WTC11 (cell line): ENCODE measurements at regions not wholly inside any gene's neighbourhood (a gene's known extent, or its start where the extent isn't known, plus 50 kb on each side); places are given as distances from the start of the nearest gene placed in this dataset.

Source experiments
- ATAC-seq: fragments of 200-7000 bp; cut with Tn5 transposase; 2 replicates; pipeline ENCODE4 v1.10.0; 2021; ENCODE audit warnings: mild to moderate bottlenecking, moderate library complexity
- CTCF ChIA-PET: fragments of 300-600 bp; sonication (Branson Sonifier 250); formaldehyde crosslinking; loops from one replicate; lab custom pipeline; 2021; ENCODE audit warnings: antibody characterized with exemption; lab: Charles Lee
- POLR2A ChIA-PET: fragments of 350-600 bp; sonication (Branson Sonifier 250); formaldehyde crosslinking; loops from one replicate; lab custom pipeline; 2021; ENCODE audit warnings: antibody characterized with exemption; lab: Charles Lee
- DNase-seq: peaks from one replicate; pipeline ENCODE4 v3.0.0; 2021; ENCODE audit warnings: low spot score
- H3K27ac Mint-ChIP-seq: 2 replicates; pipeline ENCODE4 v1.8.0; 2021; ENCODE audit warnings: mixed read lengths
- H3K27me3 Mint-ChIP-seq: 2 replicates; pipeline ENCODE4 v1.8.0; 2021; ENCODE audit warnings: low read depth, mild to moderate bottlenecking, moderate library complexity, mixed read lengths
- H3K36me3 Mint-ChIP-seq: 2 replicates; pipeline ENCODE4 v1.8.0; 2021; ENCODE audit warnings: mixed read lengths
- H3K4me1 Mint-ChIP-seq: 2 replicates; pipeline ENCODE4 v1.8.0; 2022; ENCODE audit warnings: mixed read lengths
- H3K4me3 Mint-ChIP-seq: 2 replicates; pipeline ENCODE4 v1.8.0; 2021; ENCODE audit warnings: mild to moderate bottlenecking, moderate library complexity, mixed read lengths
- H3K9me3 Mint-ChIP-seq: 2 replicates; pipeline ENCODE4 v1.8.0; 2021; ENCODE audit warnings: mixed read lengths
- CDX4 ChIP-seq: fragments of 250-450 bp; sonication (Bioruptor Pico); IDR thresholded peaks from 2 replicates; pipeline ENCODE4 v1.9.0; 2021; ENCODE audit warnings: moderate library complexity, mild to moderate bottlenecking, inconsistent platforms, borderline replicate concordance
- CREB1 ChIP-seq: sonication (generic); formaldehyde crosslinking; IDR thresholded peaks from 2 replicates; pipeline ENCODE4 v1.8.0; 2023; ENCODE audit warnings: mild to moderate bottlenecking, missing genetic modification reagents
- E2F4 ChIP-seq: sonication (generic); formaldehyde crosslinking; IDR thresholded peaks from 2 replicates; pipeline ENCODE4 v1.8.1; 2022; ENCODE audit warnings: low read depth, mild to moderate bottlenecking, moderate library complexity, missing genetic modification reagents, borderline replicate concordance
- E2F5 ChIP-seq: sonication (generic); formaldehyde crosslinking; IDR thresholded peaks from 2 replicates; pipeline ENCODE4 v1.8.1; 2022; ENCODE audit warnings: mild to moderate bottlenecking, moderate library complexity, missing genetic modification reagents
- EMX1 ChIP-seq: fragments of 250-450 bp; sonication (Bioruptor Pico); IDR thresholded peaks from 2 replicates; pipeline ENCODE4 v1.8.0; 2021; ENCODE audit warnings: mild to moderate bottlenecking
- JAZF1 ChIP-seq: fragments of 250-450 bp; sonication (Bioruptor Pico); IDR thresholded peaks from 2 replicates; pipeline ENCODE4 v1.9.0; 2021; ENCODE audit warnings: moderate library complexity, mild to moderate bottlenecking, inconsistent platforms
- NFYB ChIP-seq: sonication (generic); formaldehyde crosslinking; conservative IDR thresholded peaks from 2 replicates; pipeline ENCODE4 v1.8.0; 2022; ENCODE audit warnings: low read depth, missing genetic modification reagents
- NR3C1 ChIP-seq: sonication (generic); formaldehyde crosslinking; conservative IDR thresholded peaks from 2 replicates; pipeline ENCODE4 v1.8.1; 2023; ENCODE audit warnings: low read depth, mild to moderate bottlenecking, missing genetic modification reagents
- RORB ChIP-seq: fragments of 250-450 bp; sonication (Bioruptor Pico); IDR thresholded peaks from 2 replicates; pipeline ENCODE4 v1.9.0; 2021; ENCODE audit warnings: mild to moderate bottlenecking
- SMAD4 ChIP-seq: sonication (generic); formaldehyde crosslinking; IDR thresholded peaks from 2 replicates; pipeline ENCODE4 v1.8.0; 2022; ENCODE audit warnings: mild to moderate bottlenecking, missing genetic modification reagents
- ZNF671 ChIP-seq: fragments of 250-450 bp; sonication (Bioruptor Pico); IDR thresholded peaks from 2 replicates; pipeline ENCODE4 v1.8.0; 2021; ENCODE audit warnings: mild to moderate bottlenecking
- TF ChIP-seq, protein P1 (sequence below): fragments of 250-450 bp; sonication (Bioruptor Pico); IDR thresholded peaks from 2 replicates; pipeline ENCODE4 v1.9.0; 2021; ENCODE audit warnings: mild to moderate bottlenecking, borderline replicate concordance
- TF ChIP-seq, protein P2 (sequence below): fragments of 250-450 bp; sonication (Bioruptor Pico); conservative IDR thresholded peaks from 2 replicates; pipeline ENCODE4 v1.9.0; 2021; ENCODE audit warnings: mild to moderate bottlenecking
- TF ChIP-seq, protein P3 (sequence below): sonication (generic); formaldehyde crosslinking; IDR thresholded peaks from 2 replicates; pipeline ENCODE4 v1.8.1; 2023; ENCODE audit warnings: mild to moderate bottlenecking, missing genetic modification reagents
- TF ChIP-seq, protein P4 (sequence below): sonication (generic); formaldehyde crosslinking; IDR thresholded peaks from 2 replicates; pipeline ENCODE4 v1.8.1; 2023; ENCODE audit warnings: mild to moderate bottlenecking, missing genetic modification reagents, borderline replicate concordance
- TF ChIP-seq, protein P5 (sequence below): sonication (generic); formaldehyde crosslinking; IDR thresholded peaks from 2 replicates; pipeline ENCODE4 v1.8.1; 2022; ENCODE audit warnings: low read depth, missing genetic modification reagents, borderline replicate concordance

DNA sequence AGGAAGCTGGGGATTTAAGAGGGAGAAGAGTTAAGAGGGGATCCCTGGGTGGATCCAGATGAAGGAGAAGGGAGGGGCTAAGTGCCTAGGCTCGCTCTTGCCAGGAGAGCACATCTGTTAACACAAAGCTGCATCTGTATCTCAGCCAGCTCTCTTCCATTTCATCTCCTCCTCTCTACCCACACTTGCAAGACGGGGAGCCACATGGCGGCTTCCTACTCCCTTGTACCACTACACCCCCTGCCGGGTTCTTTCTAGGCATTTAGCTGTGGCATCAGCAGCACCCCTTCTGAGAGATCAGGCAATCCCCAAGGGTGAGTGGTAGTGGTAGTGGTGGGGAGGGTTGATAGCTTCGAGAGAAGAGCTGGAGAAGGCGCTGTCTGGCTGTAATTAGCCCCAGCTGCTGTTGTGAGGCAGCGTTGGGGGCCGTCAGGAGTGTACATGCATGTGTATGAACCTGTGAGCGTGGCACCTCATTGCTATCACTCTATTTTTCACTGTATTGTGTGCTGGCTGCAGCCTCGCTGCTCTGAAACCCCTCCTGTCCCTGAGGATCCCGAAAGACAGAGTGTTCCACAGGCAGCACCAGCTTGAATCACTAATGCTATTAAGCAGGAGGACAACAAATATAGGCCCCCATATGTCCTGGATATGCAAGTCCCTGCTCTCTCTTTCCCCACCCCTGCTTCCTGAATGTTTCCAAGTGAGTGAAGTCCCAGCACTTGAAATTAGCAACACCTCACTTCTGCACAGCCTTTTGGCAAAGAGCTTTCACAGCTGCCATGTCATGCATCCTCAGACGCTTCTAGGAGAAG, 73.7 kb downstream of the RTL9 start (continued):
- TF ChIP-seq, protein P1, sequence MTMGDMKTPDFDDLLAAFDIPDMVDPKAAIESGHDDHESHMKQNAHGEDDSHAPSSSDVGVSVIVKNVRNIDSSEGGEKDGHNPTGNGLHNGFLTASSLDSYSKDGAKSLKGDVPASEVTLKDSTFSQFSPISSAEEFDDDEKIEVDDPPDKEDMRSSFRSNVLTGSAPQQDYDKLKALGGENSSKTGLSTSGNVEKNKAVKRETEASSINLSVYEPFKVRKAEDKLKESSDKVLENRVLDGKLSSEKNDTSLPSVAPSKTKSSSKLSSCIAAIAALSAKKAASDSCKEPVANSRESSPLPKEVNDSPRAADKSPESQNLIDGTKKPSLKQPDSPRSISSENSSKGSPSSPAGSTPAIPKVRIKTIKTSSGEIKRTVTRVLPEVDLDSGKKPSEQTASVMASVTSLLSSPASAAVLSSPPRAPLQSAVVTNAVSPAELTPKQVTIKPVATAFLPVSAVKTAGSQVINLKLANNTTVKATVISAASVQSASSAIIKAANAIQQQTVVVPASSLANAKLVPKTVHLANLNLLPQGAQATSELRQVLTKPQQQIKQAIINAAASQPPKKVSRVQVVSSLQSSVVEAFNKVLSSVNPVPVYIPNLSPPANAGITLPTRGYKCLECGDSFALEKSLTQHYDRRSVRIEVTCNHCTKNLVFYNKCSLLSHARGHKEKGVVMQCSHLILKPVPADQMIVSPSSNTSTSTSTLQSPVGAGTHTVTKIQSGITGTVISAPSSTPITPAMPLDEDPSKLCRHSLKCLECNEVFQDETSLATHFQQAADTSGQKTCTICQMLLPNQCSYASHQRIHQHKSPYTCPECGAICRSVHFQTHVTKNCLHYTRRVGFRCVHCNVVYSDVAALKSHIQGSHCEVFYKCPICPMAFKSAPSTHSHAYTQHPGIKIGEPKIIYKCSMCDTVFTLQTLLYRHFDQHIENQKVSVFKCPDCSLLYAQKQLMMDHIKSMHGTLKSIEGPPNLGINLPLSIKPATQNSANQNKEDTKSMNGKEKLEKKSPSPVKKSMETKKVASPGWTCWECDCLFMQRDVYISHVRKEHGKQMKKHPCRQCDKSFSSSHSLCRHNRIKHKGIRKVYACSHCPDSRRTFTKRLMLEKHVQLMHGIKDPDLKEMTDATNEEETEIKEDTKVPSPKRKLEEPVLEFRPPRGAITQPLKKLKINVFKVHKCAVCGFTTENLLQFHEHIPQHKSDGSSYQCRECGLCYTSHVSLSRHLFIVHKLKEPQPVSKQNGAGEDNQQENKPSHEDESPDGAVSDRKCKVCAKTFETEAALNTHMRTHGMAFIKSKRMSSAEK (CRISPR knock-in tag) = no peak
- TF ChIP-seq EMX1 (CRISPR knock-in tag) = no peak
- TF ChIP-seq E2F4 (CRISPR knock-in tag) = no peak
- no peak for TF ChIP-seq ZNF671 (CRISPR knock-in tag)
- TF ChIP-seq SMAD4 (CRISPR knock-in tag) = no peak
- TF ChIP-seq, protein P2, sequence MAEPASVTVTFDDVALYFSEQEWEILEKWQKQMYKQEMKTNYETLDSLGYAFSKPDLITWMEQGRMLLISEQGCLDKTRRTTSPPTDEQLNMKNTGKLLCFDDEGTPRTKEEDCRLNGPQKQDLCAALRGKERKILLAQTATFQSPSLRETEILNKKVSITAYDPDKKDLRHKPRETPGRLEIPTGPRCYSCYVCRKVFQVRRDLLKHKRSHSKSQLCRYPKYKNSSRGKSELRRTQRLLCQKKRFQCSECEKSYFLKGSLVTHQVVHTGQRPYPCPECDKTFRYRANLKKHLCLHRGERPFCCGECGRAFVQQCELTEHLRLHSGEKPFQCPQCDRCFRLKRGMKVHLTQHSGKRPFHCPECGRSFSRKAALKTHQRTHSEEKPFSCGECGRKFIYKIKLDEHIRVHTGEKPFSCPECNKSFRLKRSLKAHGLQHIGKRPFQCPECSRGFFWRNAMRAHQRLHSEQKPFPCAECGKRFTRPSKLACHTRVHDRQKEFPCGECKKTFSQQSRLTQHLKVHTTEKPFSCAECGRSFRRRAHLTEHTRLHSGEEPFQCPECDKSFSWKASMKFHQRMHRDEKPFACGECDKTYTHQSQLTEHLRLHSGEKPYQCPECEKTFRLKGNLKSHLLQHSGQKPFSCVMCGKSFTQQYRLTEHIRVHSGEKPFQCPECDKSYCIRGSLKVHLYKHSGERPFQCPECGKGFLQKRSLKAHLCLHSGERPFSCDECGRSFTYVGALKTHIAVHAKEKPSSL (CRISPR knock-in tag) = no peak
- TF ChIP-seq, protein P3, sequence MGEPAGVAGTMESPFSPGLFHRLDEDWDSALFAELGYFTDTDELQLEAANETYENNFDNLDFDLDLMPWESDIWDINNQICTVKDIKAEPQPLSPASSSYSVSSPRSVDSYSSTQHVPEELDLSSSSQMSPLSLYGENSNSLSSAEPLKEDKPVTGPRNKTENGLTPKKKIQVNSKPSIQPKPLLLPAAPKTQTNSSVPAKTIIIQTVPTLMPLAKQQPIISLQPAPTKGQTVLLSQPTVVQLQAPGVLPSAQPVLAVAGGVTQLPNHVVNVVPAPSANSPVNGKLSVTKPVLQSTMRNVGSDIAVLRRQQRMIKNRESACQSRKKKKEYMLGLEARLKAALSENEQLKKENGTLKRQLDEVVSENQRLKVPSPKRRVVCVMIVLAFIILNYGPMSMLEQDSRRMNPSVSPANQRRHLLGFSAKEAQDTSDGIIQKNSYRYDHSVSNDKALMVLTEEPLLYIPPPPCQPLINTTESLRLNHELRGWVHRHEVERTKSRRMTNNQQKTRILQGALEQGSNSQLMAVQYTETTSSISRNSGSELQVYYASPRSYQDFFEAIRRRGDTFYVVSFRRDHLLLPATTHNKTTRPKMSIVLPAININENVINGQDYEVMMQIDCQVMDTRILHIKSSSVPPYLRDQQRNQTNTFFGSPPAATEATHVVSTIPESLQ (CRISPR knock-in tag) = no peak
- no peak for TF ChIP-seq NFYB (CRISPR knock-in tag)
- TF ChIP-seq CDX4 = no peak

DNA sequence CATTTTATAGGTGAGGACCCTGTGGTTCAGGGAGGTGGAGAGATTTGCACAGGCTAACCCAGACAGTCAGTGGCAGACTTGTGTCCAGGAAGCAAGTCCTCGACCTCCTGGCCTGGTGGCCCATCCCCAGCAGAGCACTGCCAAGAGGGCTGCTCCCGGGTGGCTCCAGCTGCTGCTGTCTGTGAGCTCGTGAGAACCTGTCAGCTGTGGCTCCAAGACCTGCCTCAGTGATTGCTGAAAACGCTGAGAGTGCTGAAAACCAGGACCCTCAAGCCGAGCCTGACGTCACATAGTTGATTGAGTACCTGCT, 74.2 kb downstream of the RTL9 start:
- Mint-ChIP-seq H3K4me1 (peaks cover 12% of the 10 kb centered on the region), H3K27me3 (peaks cover 15% of the 10 kb centered on the region), H3K36me3 (no peaks in the 10 kb centered on the region), H3K4me3 (no peak overlapping the region), H3K9me3 (no peaks in the 10 kb centered on the region), H3K27ac (no peak overlapping the region)
- CTCF ChIA-PET = no interaction called here
- POLR2A ChIA-PET = no interaction called here
- ATAC-seq (no peak), DNase-seq (no peak)
- TF ChIP-seq E2F5 (CRISPR knock-in tag) (no peak), JAZF1 (CRISPR knock-in tag) (no peak), NR3C1 (CRISPR knock-in tag) (no peak), CREB1 (CRISPR knock-in tag) (no peak), E2F4 (CRISPR knock-in tag) (no peak), RORB (CRISPR knock-in tag) (no peak)
- TF ChIP-seq, protein P4, sequence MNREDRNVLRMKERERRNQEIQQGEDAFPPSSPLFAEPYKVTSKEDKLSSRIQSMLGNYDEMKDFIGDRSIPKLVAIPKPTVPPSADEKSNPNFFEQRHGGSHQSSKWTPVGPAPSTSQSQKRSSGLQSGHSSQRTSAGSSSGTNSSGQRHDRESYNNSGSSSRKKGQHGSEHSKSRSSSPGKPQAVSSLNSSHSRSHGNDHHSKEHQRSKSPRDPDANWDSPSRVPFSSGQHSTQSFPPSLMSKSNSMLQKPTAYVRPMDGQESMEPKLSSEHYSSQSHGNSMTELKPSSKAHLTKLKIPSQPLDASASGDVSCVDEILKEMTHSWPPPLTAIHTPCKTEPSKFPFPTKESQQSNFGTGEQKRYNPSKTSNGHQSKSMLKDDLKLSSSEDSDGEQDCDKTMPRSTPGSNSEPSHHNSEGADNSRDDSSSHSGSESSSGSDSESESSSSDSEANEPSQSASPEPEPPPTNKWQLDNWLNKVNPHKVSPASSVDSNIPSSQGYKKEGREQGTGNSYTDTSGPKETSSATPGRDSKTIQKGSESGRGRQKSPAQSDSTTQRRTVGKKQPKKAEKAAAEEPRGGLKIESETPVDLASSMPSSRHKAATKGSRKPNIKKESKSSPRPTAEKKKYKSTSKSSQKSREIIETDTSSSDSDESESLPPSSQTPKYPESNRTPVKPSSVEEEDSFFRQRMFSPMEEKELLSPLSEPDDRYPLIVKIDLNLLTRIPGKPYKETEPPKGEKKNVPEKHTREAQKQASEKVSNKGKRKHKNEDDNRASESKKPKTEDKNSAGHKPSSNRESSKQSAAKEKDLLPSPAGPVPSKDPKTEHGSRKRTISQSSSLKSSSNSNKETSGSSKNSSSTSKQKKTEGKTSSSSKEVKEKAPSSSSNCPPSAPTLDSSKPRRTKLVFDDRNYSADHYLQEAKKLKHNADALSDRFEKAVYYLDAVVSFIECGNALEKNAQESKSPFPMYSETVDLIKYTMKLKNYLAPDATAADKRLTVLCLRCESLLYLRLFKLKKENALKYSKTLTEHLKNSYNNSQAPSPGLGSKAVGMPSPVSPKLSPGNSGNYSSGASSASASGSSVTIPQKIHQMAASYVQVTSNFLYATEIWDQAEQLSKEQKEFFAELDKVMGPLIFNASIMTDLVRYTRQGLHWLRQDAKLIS (CRISPR knock-in tag) = no peak
- TF ChIP-seq, protein P5, sequence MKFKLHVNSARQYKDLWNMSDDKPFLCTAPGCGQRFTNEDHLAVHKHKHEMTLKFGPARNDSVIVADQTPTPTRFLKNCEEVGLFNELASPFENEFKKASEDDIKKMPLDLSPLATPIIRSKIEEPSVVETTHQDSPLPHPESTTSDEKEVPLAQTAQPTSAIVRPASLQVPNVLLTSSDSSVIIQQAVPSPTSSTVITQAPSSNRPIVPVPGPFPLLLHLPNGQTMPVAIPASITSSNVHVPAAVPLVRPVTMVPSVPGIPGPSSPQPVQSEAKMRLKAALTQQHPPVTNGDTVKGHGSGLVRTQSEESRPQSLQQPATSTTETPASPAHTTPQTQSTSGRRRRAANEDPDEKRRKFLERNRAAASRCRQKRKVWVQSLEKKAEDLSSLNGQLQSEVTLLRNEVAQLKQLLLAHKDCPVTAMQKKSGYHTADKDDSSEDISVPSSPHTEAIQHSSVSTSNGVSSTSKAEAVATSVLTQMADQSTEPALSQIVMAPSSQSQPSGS (CRISPR knock-in tag) = no peak
